IMR-90 (cell line): ENCODE measurements at regions not wholly inside any gene's neighbourhood (a gene's known extent, or its start where the extent isn't known, plus 50 kb on each side); places are given as distances from the start of the nearest gene placed in this dataset.

ENCODE experiments used
- ATAC-seq: fragments of 200-7000 bp; cut with Tn5 transposase; 2 replicates; pipeline ENCODE4 v1.9.1; 2020; ENCODE audit warnings: low read depth, mild to moderate bottlenecking, moderate library complexity
- BruUV-seq: library from RNA; stranded (reverse); fragments of 400-500 nt; replicated peaks from 2 replicates; lab custom pipeline; 2021; lab: Mats Ljungman, UMichigan
- CTCF ChIA-PET: fragments of 300-600 bp; formaldehyde crosslinking; extraction: SDS; loops from one replicate; lab custom pipeline; 2021; ENCODE audit warnings: antibody characterized with exemption; lab: Yijun Ruan, JAX
- POLR2A ChIA-PET: fragments of 300-600 bp; sonication (Branson Sonifier 250); formaldehyde crosslinking; loops from one replicate; lab custom pipeline; 2022; ENCODE audit warnings: antibody characterized with exemption; ENCODE audit not compliant: unreplicated experiment; lab: Charles Lee
- DNase-seq: peaks from one replicate; pipeline ENCODE4 v3.0.0; 2013
- H2AFZ ChIP-seq: replicated peaks from 2 replicates; pipeline ENCODE3; 2013; ENCODE audit warnings: low read length, mild to moderate bottlenecking; ENCODE audit not compliant: poor library complexity
- H2AK5ac ChIP-seq: 2 replicates; pipeline ENCODE4 v1.6.1; 2013; ENCODE audit warnings: low read depth, low read length, inconsistent platforms
- H2AK9ac ChIP-seq: replicated peaks from 2 replicates; pipeline ENCODE3; 2013; ENCODE audit warnings: mild to moderate bottlenecking, low read depth, low read length, moderate library complexity; ENCODE audit not compliant: poor library complexity
- H2BK120ac ChIP-seq: 2 replicates; pipeline ENCODE4 v1.6.1; 2013; ENCODE audit warnings: low read depth, low read length, inconsistent platforms
- H2BK15ac ChIP-seq: 3 replicates; pipeline ENCODE4 v1.6.1; 2013; ENCODE audit warnings: low read depth, low read length, inconsistent platforms
- H2BK20ac ChIP-seq: 2 replicates; pipeline ENCODE4 v1.6.1; 2013; ENCODE audit warnings: low read depth, mild to moderate bottlenecking, inconsistent platforms, low read length, moderate library complexity
- H2BK5ac ChIP-seq: 2 replicates; pipeline ENCODE4 v1.6.1; 2013; ENCODE audit warnings: mild to moderate bottlenecking, low read depth, low read length, inconsistent platforms; ENCODE audit not compliant: poor library complexity, severe bottlenecking
- H3K14ac ChIP-seq: replicated peaks from 2 replicates; pipeline ENCODE4 v1.6.1; 2013; ENCODE audit warnings: low read depth, low read length, inconsistent platforms
- H3K18ac ChIP-seq: 2 replicates; pipeline ENCODE4 v1.6.1; 2013; ENCODE audit warnings: low read depth, low read length, control low read depth
- H3K23ac ChIP-seq: 2 replicates; pipeline ENCODE4 v1.6.1; 2013; ENCODE audit warnings: low read depth, low read length, inconsistent platforms
- H3K27ac ChIP-seq: 2 replicates; pipeline ENCODE4 v1.5.1; 2013; ENCODE audit warnings: mild to moderate bottlenecking, control low read depth, low read length; ENCODE audit not compliant: insufficient read depth
- H3K27me3 ChIP-seq: 2 replicates; pipeline ENCODE4 v1.6.1; 2013; ENCODE audit warnings: low read length; ENCODE audit not compliant: control insufficient read depth, insufficient read depth
- H3K36me3 ChIP-seq: 2 replicates; pipeline ENCODE4 v1.6.1; 2013; ENCODE audit warnings: low read length, mixed read lengths; ENCODE audit not compliant: control insufficient read depth, insufficient read depth
- H3K4ac ChIP-seq: 2 replicates; pipeline ENCODE4 v1.6.1; 2013; ENCODE audit warnings: low read depth, low read length, inconsistent platforms
- H3K4me1 ChIP-seq: 2 replicates; pipeline ENCODE4 v1.6.1; 2013; ENCODE audit warnings: low read length, mixed read lengths; ENCODE audit not compliant: control insufficient read depth, insufficient read depth
- H3K4me2 ChIP-seq: 2 replicates; pipeline ENCODE4 v1.6.1; 2013; ENCODE audit warnings: low read depth, mild to moderate bottlenecking, control low read depth, low read length, moderate library complexity
- H3K4me3 ChIP-seq: 2 replicates; pipeline ENCODE4 v1.5.1; 2013; ENCODE audit warnings: low read depth, mild to moderate bottlenecking, control low read depth, low read length, moderate library complexity; ENCODE audit not compliant: insufficient read depth
- H3K56ac ChIP-seq: 2 replicates; pipeline ENCODE4 v1.6.1; 2013; ENCODE audit warnings: low read length, inconsistent platforms; ENCODE audit not compliant: insufficient read depth; ENCODE audit errors: extremely low read depth
- H3K79me1 ChIP-seq, 2 experiments: 2 replicates each; pipeline ENCODE4 v1.6.1; 2013; ENCODE audit warnings: low read length in 2 of 2, inconsistent platforms in 1 of 2, low read depth in 1 of 2
- H3K9ac ChIP-seq: 2 replicates; pipeline ENCODE4 v1.6.1; 2013; ENCODE audit warnings: low read depth, low read length, control low read depth
- H3K9me1 ChIP-seq: 2 replicates; pipeline ENCODE4 v1.6.1; 2013; ENCODE audit warnings: low read length, inconsistent platforms; ENCODE audit not compliant: insufficient read depth
- H3K9me3 ChIP-seq: 2 replicates; pipeline ENCODE4 v1.6.1; 2013; ENCODE audit warnings: low read length; ENCODE audit not compliant: control insufficient read depth, insufficient read depth
- H4K20me1 ChIP-seq: 2 replicates; pipeline ENCODE4 v1.6.1; 2013; ENCODE audit warnings: low read length, inconsistent platforms; ENCODE audit not compliant: insufficient read depth
- H4K5ac ChIP-seq: 2 replicates; pipeline ENCODE4 v1.6.1; 2013; ENCODE audit warnings: mild to moderate bottlenecking, low read depth, low read length, control low read depth
- H4K8ac ChIP-seq, 2 experiments: 2 replicates each; pipeline ENCODE4 v1.6.1; 2013; ENCODE audit warnings: low read depth in 2 of 2, low read length in 2 of 2, control low read depth in 1 of 2, inconsistent platforms in 1 of 2
- H4K91ac ChIP-seq: 2 replicates; pipeline ENCODE4 v1.6.1; 2013; ENCODE audit warnings: low read depth, low read length, inconsistent platforms; ENCODE audit not compliant: insufficient read depth
- ELK1 ChIP-seq: fragments of 150-350 bp; IDR thresholded peaks from 2 replicates; pipeline ENCODE4 v1.6.1; 2016; ENCODE audit warnings: low read depth, mild to moderate bottlenecking, low read length, moderate library complexity, borderline replicate concordance
- FOS ChIP-seq: fragments of 150-350 bp; IDR thresholded peaks from 2 replicates; pipeline ENCODE4 v1.6.1; 2016; ENCODE audit warnings: low read depth, low read length
- MAZ ChIP-seq: IDR thresholded peaks from 2 replicates; pipeline ENCODE4 v1.6.1; 2012; ENCODE audit warnings: low read depth, mild to moderate bottlenecking, low read length, improper control_type of control experiment, moderate library complexity, borderline replicate concordance
- POLR2A ChIP-seq: IDR thresholded peaks from 2 replicates; pipeline ENCODE4 v1.6.1; 2012; ENCODE audit warnings: mild to moderate bottlenecking, low read depth, low read length
- WGBS, 2 experiments: methylation state at CpG; one replicate each; pipeline versions ENCODE4 v1.1.5 to v1.1.7; 2013; ENCODE audit warnings: missing lambda C conversion rate in 2 of 2; ENCODE audit not compliant: insufficient read length in 1 of 2; ENCODE audit errors: extremely low coverage in 2 of 2; 5-methylcytosine and 5-hydroxymethylcytosine counted together
- dilution Hi-C: fragments of 300-500 bp; cut with HindIII; formaldehyde crosslinking; loops from one replicate; pipeline ENCODE4 v1.14.3; 2018; ENCODE audit warnings: low sequenced_read_pairs; ENCODE audit not compliant: unreplicated experiment
- in situ Hi-C: fragments of 300-500 bp; cut with MboI; formaldehyde crosslinking; loops from 3 replicates; pipeline ENCODE4 v1.14.3; 2019; ENCODE audit warnings: low sequenced_read_pairs, inconsistent platforms, mixed read lengths
- intact Hi-C: fragments of 100-400 bp; cut with micrococcal nuclease; formaldehyde crosslinking; loops from 2 replicates; pipeline ENCODE4 v1.10.0; 2022

- Histone ChIP-seq H2BK5ac (peak overlapping the region; percentile 100), H3K23ac (peak overlapping the region; percentile 99), H3K27me3 (no peaks in the 10 kb centered on the region), H2AK5ac (peak overlapping the region; percentile 100), H4K20me1 (no peaks in the 10 kb centered on the region), H2AFZ (no peak overlapping the region), H3K4me3 (no peak overlapping the region), H3K9ac (peak overlapping the region; percentile 78; the same call in 1 of the 2 replicates), H3K36me3 (no peaks in the 10 kb centered on the region), H2BK120ac (peak overlapping the region; percentile 100), H4K8ac (peak overlapping the region; percentile 97 to 100), H3K9me1 (peaks cover 12% of the 10 kb centered on the region), H3K79me1 (no peaks in the 10 kb centered on the region), H3K4me2 (peak overlapping the region; percentile 44; the same call in 1 of the 2 replicates), H3K4ac (peak overlapping the region; percentile 99), H3K14ac (peak overlapping the region; percentile 99), H3K4me1 (peaks cover 15% of the 10 kb centered on the region), H4K5ac (peak overlapping the region; percentile 99), H2BK20ac (peak overlapping the region; percentile 100), H2AK9ac (peak overlapping the region; percentile 95), H3K18ac (peak overlapping the region; percentile 100), H2BK15ac (peak overlapping the region; percentile 99), H3K56ac (peak overlapping the region; percentile 100), H3K27ac (peak overlapping the region; percentile 98), H3K9me3 (no peaks in the 10 kb centered on the region), H4K91ac (peak overlapping the region; percentile 99)
- DNase-seq (peak; percentile 75), ATAC-seq (peak; percentile 72)
- intact Hi-C loops (no loop called here), in situ Hi-C loops (loop anchor here (25.0 kb wide), 1 partner anchor 502 kb away; the partner anchor contains the start of gene ELAC2), dilution Hi-C loops (no loop called here)
- TF ChIP-seq FOS = peak; percentile 79
- no peak for TF ChIP-seq ELK1
- TF ChIP-seq MAZ = no peak
- TF ChIP-seq POLR2A = no peak
- ChIA-PET CTCF (interaction anchor here (1.0 to 1.3 kb wide), 2 partner anchors 133 to 156 kb away, joined by 3 to 4 read pairs; no protein-coding TSS in a partner anchor), POLR2A (interaction anchor here (0.6 kb wide), 1 partner anchor 143 kb away, joined by 10 read pairs; no protein-coding TSS in a partner anchor)
- WGBS, 2 experiments = no CpG with 5 or more reads among the region's 3 CpGs
- BruUV-seq = no TSS peak
These were observed 155.2 kb upstream of the MYOCD start for GRCh38 chr17:12510535-12510934.
